ENCODE measurements at regions not wholly inside any gene's neighbourhood (a gene's known extent, or its start where the extent isn't known, plus 50 kb on each side); places are given as distances from the start of the nearest gene placed in this dataset.

DNA sequence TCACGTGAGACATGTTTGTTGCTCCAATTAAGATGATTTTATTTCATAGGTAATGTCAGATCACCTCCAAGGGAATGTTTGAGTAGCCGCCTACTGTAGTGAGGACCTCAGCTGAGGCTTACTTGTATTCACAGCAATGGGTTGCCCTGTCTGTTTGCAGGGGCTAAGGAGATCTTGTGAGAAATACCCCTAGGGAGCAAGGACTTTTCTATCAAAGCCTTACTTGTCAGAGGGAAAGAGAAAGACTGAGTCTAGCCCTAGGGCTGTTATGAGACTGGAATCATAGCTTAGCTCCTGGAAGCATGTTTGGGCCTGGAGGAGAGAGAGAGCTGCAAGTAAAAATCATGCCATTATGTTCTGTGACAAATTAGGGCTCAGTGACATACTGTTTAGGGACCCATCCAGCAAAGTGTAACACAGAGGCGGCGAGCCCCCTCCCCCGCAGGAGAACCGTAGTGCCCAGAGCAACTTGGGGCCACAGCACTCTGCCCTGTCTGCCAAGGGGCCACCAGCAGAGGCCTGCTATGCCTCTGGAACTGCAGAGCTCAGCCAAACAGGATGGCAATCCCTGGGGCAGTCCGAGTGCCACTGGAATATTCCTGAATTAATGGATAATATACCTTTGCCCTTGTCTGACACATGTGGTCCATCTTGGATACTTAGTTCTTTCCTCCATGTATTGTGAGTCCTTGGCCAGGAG is 178.8 kb downstream of the DACT1 start:
- TF ChIP-seq, protein P1, sequence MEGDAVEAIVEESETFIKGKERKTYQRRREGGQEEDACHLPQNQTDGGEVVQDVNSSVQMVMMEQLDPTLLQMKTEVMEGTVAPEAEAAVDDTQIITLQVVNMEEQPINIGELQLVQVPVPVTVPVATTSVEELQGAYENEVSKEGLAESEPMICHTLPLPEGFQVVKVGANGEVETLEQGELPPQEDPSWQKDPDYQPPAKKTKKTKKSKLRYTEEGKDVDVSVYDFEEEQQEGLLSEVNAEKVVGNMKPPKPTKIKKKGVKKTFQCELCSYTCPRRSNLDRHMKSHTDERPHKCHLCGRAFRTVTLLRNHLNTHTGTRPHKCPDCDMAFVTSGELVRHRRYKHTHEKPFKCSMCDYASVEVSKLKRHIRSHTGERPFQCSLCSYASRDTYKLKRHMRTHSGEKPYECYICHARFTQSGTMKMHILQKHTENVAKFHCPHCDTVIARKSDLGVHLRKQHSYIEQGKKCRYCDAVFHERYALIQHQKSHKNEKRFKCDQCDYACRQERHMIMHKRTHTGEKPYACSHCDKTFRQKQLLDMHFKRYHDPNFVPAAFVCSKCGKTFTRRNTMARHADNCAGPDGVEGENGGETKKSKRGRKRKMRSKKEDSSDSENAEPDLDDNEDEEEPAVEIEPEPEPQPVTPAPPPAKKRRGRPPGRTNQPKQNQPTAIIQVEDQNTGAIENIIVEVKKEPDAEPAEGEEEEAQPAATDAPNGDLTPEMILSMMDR (IDR thresholded peaks at IDR 0.05; ENCODE audit: borderline replicate concordance, insufficient read depth, low read depth, low read length): no peak
- no peak overlapping the region for H3K4me3 ChIP-seq (ENCODE audit: low read depth, low read length)

DNA sequence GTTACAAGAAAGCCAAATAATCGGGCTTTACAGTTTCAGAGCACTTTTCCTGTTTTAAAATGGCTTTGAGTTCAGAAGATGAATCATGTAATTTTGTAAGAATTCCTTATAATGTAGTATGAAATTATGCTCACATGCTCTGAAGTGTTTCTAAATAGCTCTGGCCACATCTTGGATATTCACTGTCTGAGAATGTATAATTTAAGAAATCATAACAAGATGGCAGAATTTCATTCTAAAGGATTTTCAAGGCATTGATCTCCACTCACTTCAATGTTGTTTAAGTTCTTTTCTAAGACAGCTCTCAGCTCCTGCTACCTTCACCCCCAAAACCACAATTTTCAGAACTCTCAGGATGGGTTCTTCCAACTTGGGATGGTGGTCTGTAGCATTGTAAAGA is 180.1 kb downstream of the DACT1 start:
- H3K4me3 ChIP-seq (ENCODE audit: low read depth, low read length): no peak overlapping the region
- TF ChIP-seq, protein P1 (IDR thresholded peaks at IDR 0.05; ENCODE audit: borderline replicate concordance, insufficient read depth, low read depth, low read length): no peak

DNA sequence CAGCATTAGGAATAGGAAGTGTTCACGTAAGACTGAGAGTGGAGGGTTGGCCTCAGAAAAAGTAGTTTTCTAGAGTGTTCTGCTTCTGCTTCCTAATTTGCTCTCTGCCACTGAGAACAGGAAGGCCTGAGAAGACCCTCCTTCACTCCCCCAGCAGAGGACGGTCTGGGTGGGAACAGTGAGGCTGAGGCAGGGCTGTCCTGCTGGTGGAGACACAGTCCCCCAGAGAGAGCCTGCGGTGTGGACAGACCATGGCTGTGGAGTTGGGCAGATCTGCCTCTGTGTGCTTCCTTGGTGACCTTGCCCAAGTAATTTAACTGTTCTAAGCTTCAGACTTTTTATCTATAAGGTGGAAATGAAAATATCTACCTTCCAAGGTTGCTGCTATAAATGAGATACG is 182.3 kb downstream of the DACT1 start:
- TF ChIP-seq, protein P1 (IDR thresholded peaks at IDR 0.05; ENCODE audit: borderline replicate concordance, insufficient read depth, low read depth, low read length): no peak
- H3K4me3 ChIP-seq (ENCODE audit: low read depth, low read length): no peak overlapping the region

DNA sequence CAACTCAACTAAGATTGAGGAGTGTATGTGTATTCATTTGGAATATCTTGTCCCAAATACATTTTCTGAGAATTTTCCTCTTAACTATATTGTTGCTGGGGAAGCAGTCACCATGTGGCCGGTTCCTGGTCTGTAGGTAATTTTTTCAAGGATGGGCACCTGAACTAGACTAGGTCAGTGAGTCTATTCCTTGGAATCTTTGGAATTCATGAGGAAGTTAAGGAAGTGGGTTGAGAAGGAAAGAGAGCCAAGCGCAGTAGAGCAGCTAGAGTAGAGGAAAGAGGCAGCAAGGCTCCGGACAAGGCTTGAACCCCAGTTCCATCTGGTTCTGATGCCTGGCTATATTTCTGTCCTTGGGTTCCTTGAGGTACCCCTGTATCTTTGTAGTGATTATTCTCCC is 183.7 kb downstream of the DACT1 start:
- TF ChIP-seq, protein P1 (IDR thresholded peaks at IDR 0.05; ENCODE audit: borderline replicate concordance, insufficient read depth, low read depth, low read length): no peak
- H3K4me3 ChIP-seq (ENCODE audit: low read depth, low read length): no peak overlapping the region

DNA sequence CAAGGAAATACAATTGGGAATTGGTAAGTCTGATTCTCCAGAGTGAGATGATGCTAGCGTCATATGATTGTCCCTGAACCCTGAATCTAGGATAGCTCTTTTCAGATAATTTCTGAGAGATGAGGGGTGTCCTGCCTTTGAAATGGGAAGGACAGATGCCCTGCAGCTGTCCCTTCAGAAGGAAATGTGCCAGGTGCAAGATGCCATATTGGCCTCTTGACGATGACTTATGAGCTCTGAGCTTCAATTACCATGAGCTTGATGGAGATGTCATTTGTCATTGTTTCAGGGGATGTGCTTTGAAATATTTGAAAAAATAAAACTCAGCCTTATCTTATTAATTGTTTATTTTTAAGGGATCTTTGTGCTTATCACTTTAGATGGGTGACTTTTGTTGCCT is 185.1 kb downstream of the DACT1 start:
- H3K4me3 ChIP-seq (ENCODE audit: low read depth, low read length): no peak overlapping the region
- TF ChIP-seq, protein P1 (IDR thresholded peaks at IDR 0.05; ENCODE audit: borderline replicate concordance, insufficient read depth, low read depth, low read length): no peak

DNA sequence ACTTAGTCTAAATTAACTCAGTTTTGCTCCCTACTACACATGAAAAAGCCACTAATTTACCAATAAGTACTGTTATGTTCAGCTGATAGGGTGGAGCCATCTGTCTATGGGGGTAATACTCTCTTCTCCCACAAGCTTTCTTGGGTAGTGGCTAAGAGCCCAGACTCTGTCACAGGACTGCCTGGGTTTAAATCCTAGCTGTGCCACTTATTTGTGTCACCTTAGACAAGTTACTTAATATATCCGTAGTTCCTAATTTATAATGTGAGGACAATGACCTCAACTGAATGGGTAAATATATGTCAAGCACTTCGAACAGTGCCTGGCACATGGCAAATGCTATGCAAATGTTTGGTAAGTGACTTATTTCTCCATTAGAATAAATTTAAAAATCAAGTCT is 185.6 kb downstream of the DACT1 start:
- H3K4me3 ChIP-seq (ENCODE audit: low read depth, low read length): no peak overlapping the region
- TF ChIP-seq, protein P1 (IDR thresholded peaks at IDR 0.05; ENCODE audit: borderline replicate concordance, insufficient read depth, low read depth, low read length): no peak

DNA sequence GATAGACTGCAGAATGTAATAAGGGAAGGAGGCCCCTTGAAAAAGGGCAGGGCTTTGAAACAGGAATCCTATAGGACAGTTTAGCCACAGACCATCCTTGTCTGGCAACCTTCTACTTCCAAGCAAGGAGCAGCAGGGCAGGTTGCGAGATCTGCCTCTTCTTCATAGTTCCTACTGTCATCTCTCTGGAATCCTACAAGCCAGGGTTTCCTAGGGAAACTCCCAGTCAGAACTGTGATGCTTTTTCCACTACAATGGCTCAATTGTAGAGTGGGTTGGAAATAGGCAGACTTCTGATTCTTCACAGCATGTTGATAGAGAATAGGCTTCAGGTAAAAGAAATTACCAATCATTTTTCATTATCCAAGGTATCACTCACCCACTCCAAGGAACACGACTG is 186.3 kb downstream of the DACT1 start:
- no peak overlapping the region for H3K4me3 ChIP-seq (ENCODE audit: low read depth, low read length)
- TF ChIP-seq, protein P1 (IDR thresholded peaks at IDR 0.05; ENCODE audit: borderline replicate concordance, insufficient read depth, low read depth, low read length): no peak

Measured in GM12875 (cell line).